ENCODE measurements at regions not wholly inside any gene's neighbourhood (a gene's known extent, or its start where the extent isn't known, plus 50 kb on each side); places are given as distances from the start of the nearest gene placed in this dataset.

GRCh38 chr6:154611847-154612246 is 101.4 kb upstream of the CNKSR3 start:
- no peak for TF ChIP-seq CTCF (IDR thresholded peaks at IDR 0.05; ENCODE audit: low read depth, low read length, missing input control)
- TF ChIP-seq GABPA (IDR thresholded peaks at IDR 0.05 in 1 of 2, conservative IDR thresholded peaks at IDR 0.05 in 1 of 2) = no peak
- TF ChIP-seq MAX (IDR thresholded peaks at IDR 0.05) = no peak
